ENCODE measurements at regions not wholly inside any gene's neighbourhood (a gene's known extent, or its start where the extent isn't known, plus 50 kb on each side); places are given as distances from the start of the nearest gene placed in this dataset.
"Not testable (repeated sequence)": the region's sequence is repeated elsewhere in the genome, so short reads cannot be mapped to it uniquely, and the experiment has no call there.

- FAIRE-seq (no peak), DNase-seq (ENCODE audit: insufficient read length, low spot score) (no peak)
Observed at GRCh38 chr7:13231216-13231615, 543.8 kb downstream of the ARL4A start.

DNA sequence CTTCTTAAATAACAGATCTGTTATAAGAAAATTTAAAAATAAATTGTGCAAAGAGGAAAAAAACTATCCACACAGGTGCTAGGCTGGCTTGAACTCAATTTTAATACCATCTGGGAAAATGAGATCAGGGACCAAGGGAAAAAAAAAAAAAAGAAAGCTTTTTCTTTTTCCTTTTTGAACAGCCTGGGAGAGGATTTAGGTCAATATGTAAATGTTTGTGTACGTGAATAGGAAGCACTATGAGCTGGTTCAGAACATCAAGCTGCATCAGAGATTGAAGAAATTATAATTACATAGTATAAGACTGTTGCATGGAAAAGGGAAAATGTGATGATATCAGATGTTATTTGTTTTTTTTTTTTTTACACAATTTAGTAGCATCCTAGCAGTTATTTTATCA, 548.0 kb downstream of the ARL4A start:
- DNase-seq (ENCODE audit: insufficient read length, low spot score) (no peak), FAIRE-seq (peak; percentile 45)
- TF ChIP-seq POLR2A (IDR thresholded peaks at IDR 0.05; ENCODE audit: low read depth, low read length) = no peak

More at GRCh38 chr7:13231216-13231615, 543.8 kb downstream of the ARL4A start:
- TF ChIP-seq POLR2A (IDR thresholded peaks at IDR 0.05; ENCODE audit: low read depth, low read length) = no peak

GRCh38 chr7:13236026-13236425, 548.6 kb downstream of the ARL4A start:
- DNase-seq (ENCODE audit: insufficient read length, low spot score) (no peak), FAIRE-seq (peak; percentile 92)
- TF ChIP-seq POLR2A (IDR thresholded peaks at IDR 0.05; ENCODE audit: low read depth, low read length) = no peak

- DNase-seq (ENCODE audit: insufficient read length, low spot score) (peak; percentile 68), FAIRE-seq (peak; percentile 100)
- no peak for TF ChIP-seq POLR2A (IDR thresholded peaks at IDR 0.05; ENCODE audit: low read depth, low read length)
Observed at GRCh38 chr7:13240349-13240748, 552.9 kb downstream of the ARL4A start.

DNA sequence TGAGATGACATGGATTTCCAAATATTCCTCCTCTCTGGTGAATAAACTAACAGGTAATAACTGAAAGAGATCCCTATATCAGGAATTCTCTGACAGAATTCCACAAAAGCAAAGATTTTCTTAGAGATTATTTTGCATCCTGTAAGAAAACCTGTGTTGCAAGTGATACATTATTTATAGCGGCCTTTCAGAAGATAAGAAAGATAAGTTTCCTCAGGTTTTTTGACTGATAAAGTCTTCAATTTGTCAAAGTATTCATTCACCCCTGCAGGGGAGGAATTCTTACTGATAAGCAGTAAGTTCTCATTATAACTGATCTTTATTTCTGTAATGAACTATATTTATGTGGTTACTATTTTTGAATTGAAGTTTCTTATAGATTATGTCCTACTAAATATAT, 554.0 kb downstream of the ARL4A start:
- DNase-seq (ENCODE audit: insufficient read length, low spot score) (no peak), FAIRE-seq (peak; percentile 38)
- no peak for TF ChIP-seq POLR2A (IDR thresholded peaks at IDR 0.05; ENCODE audit: low read depth, low read length)

- no peak for TF ChIP-seq POLR2A (IDR thresholded peaks at IDR 0.05; ENCODE audit: low read depth, low read length)
- FAIRE-seq (peak; percentile 73), DNase-seq (ENCODE audit: insufficient read length, low spot score) (no peak)
Observed at GRCh38 chr7:13257661-13258060, 570.2 kb downstream of the ARL4A start.

- no peak for FAIRE-seq
- no peak for DNase-seq (ENCODE audit: insufficient read length, low spot score)
- TF ChIP-seq POLR2A (IDR thresholded peaks at IDR 0.05; ENCODE audit: low read depth, low read length) = no peak
Observed at GRCh38 chr7:13258386-13258785, 571.0 kb downstream of the ARL4A start.

DNA sequence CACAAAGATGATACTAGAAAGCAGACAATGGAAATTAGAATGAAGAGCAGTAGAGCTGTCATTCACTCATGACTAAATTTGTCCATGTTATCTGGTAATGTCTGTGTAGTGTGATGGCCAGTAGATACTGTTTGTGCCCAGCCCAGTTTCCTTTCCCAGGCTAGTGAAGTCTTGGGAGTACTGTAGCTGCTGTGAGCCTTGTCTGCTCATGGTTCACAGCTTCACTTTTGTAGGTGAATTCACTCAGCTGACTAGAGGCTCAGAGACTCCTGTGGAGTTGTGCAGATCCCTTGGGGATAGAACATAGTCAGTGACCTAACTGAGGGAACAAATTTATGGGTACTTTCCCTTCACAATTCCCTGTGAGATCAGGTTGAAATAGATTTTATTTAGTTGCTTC, 572.5 kb downstream of the ARL4A start:
- FAIRE-seq = peak; percentile 60
- DNase-seq (ENCODE audit: insufficient read length, low spot score) = no peak

GRCh38 chr7:13262929-13263530, 575.6 kb downstream of the ARL4A start:
- FAIRE-seq = peak; percentile 95
- DNase-seq (ENCODE audit: insufficient read length, low spot score) = peak; percentile 5
- no peak for TF ChIP-seq POLR2A (IDR thresholded peaks at IDR 0.05; ENCODE audit: low read depth, low read length)

More for the DNA sequence above, 572.5 kb downstream of the ARL4A start:
- no peak for TF ChIP-seq POLR2A (IDR thresholded peaks at IDR 0.05; ENCODE audit: low read depth, low read length)

GRCh38 chr7:13265271-13265670, 577.8 kb downstream of the ARL4A start:
- no peak for TF ChIP-seq POLR2A (IDR thresholded peaks at IDR 0.05; ENCODE audit: low read depth, low read length)
- DNase-seq (ENCODE audit: insufficient read length, low spot score) = no peak
- peak; percentile 11 for FAIRE-seq

DNA sequence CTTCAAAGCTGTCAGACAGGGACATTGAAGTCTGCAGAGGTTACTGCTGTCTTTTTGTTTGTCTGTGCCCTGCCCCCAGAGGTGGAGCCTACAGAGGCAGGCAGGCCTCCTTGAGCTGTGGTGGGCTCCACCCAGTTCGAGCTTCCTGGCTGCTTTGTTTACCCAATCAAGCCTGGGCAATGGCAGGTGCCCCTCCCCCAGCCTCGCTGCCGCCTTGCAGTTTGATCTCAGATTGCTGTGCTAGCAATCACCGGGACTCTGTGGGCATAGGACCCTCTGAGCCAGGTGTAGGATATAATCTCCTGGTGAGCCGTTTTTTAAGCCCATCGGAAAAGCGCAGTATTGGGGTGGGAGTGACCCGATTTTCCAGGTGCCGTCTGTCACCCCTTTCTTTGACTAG, 586.8 kb downstream of the ARL4A start:
- DNase-seq (ENCODE audit: insufficient read length, low spot score); FAIRE-seq: not testable (repeated sequence)

DNA sequence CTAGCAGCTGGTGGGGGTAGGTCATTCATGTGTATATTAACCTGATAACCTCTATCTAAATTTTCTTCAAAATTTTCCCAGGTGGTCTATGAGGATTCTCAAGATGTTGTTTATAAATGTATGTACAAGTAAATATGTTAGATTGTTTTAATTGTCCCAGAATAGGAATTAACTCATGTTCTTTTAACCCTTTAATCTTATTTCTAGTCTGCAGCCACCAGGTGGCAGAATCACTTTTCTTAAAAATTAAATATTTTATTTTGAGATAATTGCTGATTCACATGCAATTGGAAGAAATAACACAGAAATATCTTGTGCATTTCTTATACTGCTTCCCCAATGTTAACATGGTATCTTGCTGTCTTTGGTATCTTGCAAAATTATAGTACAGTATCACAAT, 589.5 kb downstream of the ARL4A start:
- no peak for TF ChIP-seq POLR2A (IDR thresholded peaks at IDR 0.05; ENCODE audit: low read depth, low read length)
- peak; percentile 77 for FAIRE-seq
- DNase-seq (ENCODE audit: insufficient read length, low spot score) = no peak

DNA sequence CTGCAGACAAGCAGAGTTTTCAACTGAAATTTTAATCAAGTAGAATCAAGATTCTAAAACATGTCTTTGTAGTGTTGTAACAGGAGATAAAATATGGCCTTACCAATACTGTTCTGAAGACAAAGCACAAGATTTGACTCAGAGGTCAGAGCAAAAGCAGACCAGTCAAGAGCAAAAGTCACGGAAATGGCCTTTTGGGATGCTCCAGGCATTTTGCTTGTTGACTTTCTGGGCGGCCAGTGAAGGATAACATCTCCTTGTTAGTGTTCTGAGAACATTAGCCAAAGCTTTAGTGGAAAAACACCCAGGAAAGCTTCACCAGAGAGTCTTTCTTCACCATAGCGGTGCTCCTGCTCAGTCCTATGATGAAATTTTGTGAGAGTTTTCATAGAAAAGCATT, 590.6 kb downstream of the ARL4A start:
- no peak for TF ChIP-seq POLR2A (IDR thresholded peaks at IDR 0.05; ENCODE audit: low read depth, low read length)
- DNase-seq (ENCODE audit: insufficient read length, low spot score) = no peak
- peak; percentile 86 for FAIRE-seq

DNA sequence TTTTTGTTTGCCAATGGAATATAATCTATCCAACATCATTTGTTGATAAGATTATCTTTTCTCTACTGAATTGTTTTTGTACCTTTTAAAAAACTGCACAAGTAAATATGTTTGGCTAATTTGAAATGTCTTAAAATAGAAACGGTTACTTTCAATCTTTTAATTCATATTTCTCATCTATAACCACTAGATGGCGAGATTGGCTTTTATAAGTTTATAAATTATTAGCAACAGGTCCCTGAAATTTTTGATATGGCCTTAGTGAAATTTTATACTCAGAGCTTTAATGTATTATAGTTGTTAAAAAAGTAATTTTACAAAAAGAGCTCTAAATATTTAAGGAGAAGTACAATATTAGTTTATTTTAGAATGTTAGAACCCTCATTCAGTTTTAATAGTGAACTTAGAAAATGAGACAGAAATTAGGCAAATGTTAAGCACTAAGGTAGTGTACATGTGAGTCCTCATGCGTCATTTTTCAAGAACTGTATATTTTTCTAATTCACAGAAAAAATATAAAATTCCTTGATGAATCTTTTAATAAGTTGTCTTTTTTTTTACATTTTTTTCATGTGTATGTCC, 592.5 kb downstream of the ARL4A start:
- TF ChIP-seq POLR2A (IDR thresholded peaks at IDR 0.05; ENCODE audit: low read depth, low read length) = no peak
- FAIRE-seq (peak; percentile 91), DNase-seq (ENCODE audit: insufficient read length, low spot score) (peak; percentile 7)

GRCh38 chr7:13282377-13282980, 595.0 kb downstream of the ARL4A start:
- FAIRE-seq (peak; percentile 92), DNase-seq (ENCODE audit: insufficient read length, low spot score) (no peak)
- TF ChIP-seq POLR2A (IDR thresholded peaks at IDR 0.05; ENCODE audit: low read depth, low read length) = no peak

Data from H54 (cell line).